BJ (cell line): ENCODE measurements at regions not wholly inside any gene's neighbourhood (a gene's known extent, or its start where the extent isn't known, plus 50 kb on each side); places are given as distances from the start of the nearest gene placed in this dataset.
A peak's percentile ranks its signal among the peaks of the same experiment; 100 is the strongest.

ENCODE experiments used
- CTCF ChIA-PET: fragments of 350-600 bp; formaldehyde crosslinking; extraction: SDS; loops from one replicate; lab custom pipeline; 2021; ENCODE audit warnings: antibody characterized with exemption, inconsistent platforms; lab: Yijun Ruan, JAX
- POLR2A ChIA-PET: fragments of 300-600 bp; sonication (Branson Sonifier 250); formaldehyde crosslinking; extraction: SDS; loops from one replicate; lab custom pipeline; 2021; ENCODE audit warnings: antibody characterized with exemption; lab: Charles Lee
- DNase-seq: peaks from one replicate; pipeline ENCODE4 v3.0.0-alpha.2; 2011; ENCODE audit warnings: low read depth
- H3K27me3 ChIP-seq: 2 replicates; pipeline ENCODE4 v1.6.0; 2011; ENCODE audit warnings: low read length; ENCODE audit not compliant: control insufficient read depth, insufficient read depth
- H3K36me3 ChIP-seq: 2 replicates; pipeline ENCODE4 v1.5.1; 2011; ENCODE audit warnings: low read length; ENCODE audit not compliant: control insufficient read depth, insufficient read depth
- H3K4me3 ChIP-seq: 2 replicates; pipeline ENCODE4 v1.5.1; 2011; ENCODE audit warnings: low read depth, mild to moderate bottlenecking, control low read depth, low read length
- CTCF ChIP-seq: IDR thresholded peaks from 2 replicates; pipeline ENCODE4 v1.5.1; 2011; ENCODE audit warnings: low read depth, mild to moderate bottlenecking, control low read depth, inconsistent platforms, low read length, moderate library complexity; ENCODE audit not compliant: insufficient read depth

- ChIA-PET CTCF (interaction anchor here (0.9 to 1.8 kb wide), 5 partner anchors 13 to 159 kb away, joined by 3 to 10 read pairs (median 8); no protein-coding TSS in a partner anchor), POLR2A (interaction anchor here (0.6 kb wide), 1 partner anchor 120 kb away, joined by 10 read pairs; the partner anchor contains the start of gene ZFP36L2)
- Histone ChIP-seq H3K4me3 (no peak overlapping the region), H3K36me3 (no peaks in the 10 kb centered on the region), H3K27me3 (no peaks in the 10 kb centered on the region)
- no peak for TF ChIP-seq CTCF
- no peak for DNase-seq
Measured at GRCh38 chr2:43106559-43107527, 119.6 kb downstream of the ZFP36L2 start.

- TF ChIP-seq CTCF, result peak; percentile 64
- POLR2A ChIA-PET, result interaction anchor here (0.6 kb wide), 1 partner anchor 9 kb away, joined by 4 read pairs; no protein-coding TSS in a partner anchor
Measured at GRCh38 chr2:43105586-43106558, 120.5 kb downstream of the ZFP36L2 start.

GRCh38 chr2:43104763-43105162 is 121.6 kb downstream of the ZFP36L2 start:
- TF ChIP-seq CTCF, result no peak
- no peak overlapping the region for H3K4me3 ChIP-seq
- DNase-seq, result no peak
- ChIA-PET CTCF (interaction anchor here (0.6 to 1.4 kb wide), 4 partner anchors 12 to 63 kb away, joined by 3 to 4 read pairs (median 3); no protein-coding TSS in a partner anchor), POLR2A (no interaction called here)
- H3K36me3 ChIP-seq, result no peaks in the 10 kb centered on the region
- H3K27me3 ChIP-seq, result no peaks in the 10 kb centered on the region

More at GRCh38 chr2:43105586-43106558, 120.5 kb downstream of the ZFP36L2 start:
- H3K4me3 ChIP-seq, result no peak overlapping the region
- no peaks in the 10 kb centered on the region for H3K27me3 ChIP-seq
- no peak for DNase-seq
- H3K36me3 ChIP-seq, result no peaks in the 10 kb centered on the region
- CTCF ChIA-PET, result interaction anchor here (0.9 to 1.8 kb wide), 6 partner anchors 12 to 158 kb away, joined by 3 to 10 read pairs (median 6); no protein-coding TSS in a partner anchor

GRCh38 chr2:43104106-43104505 is 122.3 kb downstream of the ZFP36L2 start:
- ChIA-PET POLR2A (no interaction called here), CTCF (interaction anchor here (1.1 to 1.4 kb wide), 2 partner anchors 11 to 22 kb away, joined by 3 to 4 read pairs; no protein-coding TSS in a partner anchor)
- H3K36me3 ChIP-seq, result no peaks in the 10 kb centered on the region
- H3K27me3 ChIP-seq, result no peaks in the 10 kb centered on the region
- H3K4me3 ChIP-seq, result no peak overlapping the region
- TF ChIP-seq CTCF, result no peak
- DNase-seq, result no peak
